ENCODE measurements at regions not wholly inside any gene's neighbourhood (a gene's known extent, or its start where the extent isn't known, plus 50 kb on each side); places are given as distances from the start of the nearest gene placed in this dataset.
"Not testable (repeated sequence)": the region's sequence is repeated elsewhere in the genome, so short reads cannot be mapped to it uniquely, and the experiment has no call there.

DNA sequence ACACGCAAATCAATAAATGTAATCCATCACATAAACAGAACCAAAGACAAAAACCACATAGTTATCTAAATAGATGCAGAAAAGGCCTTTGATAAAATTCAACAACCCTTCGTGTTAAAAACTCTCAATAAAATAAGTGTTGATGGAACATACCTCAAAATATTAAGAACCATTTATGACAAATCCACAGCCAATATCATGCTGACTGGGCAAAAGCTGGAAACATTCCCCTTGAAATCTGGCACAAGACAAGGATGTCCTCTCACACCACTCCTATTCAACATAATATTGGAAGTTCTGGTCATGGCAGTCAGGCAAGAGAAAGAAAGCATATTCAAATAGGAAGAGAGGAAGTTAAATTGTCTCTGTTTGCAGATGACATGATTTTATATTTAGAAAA lies 1946.3 kb upstream of the CDH9 start:
- DNase-seq, result no peak

GRCh38 chr5:28975508-28975907 lies 1937.1 kb upstream of the CDH9 start:
- no peak for DNase-seq

DNA sequence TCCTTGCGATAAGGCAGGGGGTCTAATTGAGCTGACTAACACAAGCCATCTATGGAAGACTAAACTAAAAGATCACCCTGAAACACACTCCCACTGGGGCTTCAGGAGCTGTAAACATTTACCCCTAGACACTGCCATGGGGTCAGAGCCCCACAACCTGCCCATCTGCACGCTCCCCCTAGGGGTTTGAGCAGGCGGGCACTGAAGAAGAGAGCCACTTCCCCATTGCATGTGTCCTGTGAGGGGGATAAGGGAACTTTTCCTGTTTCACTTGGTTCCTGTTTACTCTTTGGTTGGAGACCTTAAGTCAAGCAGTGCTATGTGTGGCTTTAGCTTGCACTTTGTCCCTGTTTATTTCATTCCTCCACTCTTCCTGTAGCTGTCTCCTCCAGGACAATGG lies 1929.5 kb upstream of the CDH9 start:
- no peak for DNase-seq

DNA sequence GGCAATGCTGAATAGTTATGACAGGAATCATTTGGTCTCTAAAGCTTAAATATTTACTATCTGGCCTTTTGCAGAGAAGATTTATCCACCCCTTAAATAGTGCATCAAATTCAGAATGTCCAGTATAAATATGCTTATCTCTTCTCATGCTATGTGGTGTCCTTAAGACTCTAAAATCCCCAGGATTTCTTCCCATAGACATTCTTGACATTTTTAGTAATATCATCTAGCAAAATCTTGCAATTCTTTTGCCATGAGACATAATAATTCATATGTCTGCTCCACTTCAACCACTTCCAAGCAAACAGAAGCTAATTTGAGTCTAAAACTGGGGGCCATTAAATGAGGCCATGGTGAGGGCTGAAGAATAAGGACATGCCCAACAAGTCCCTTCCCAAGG lies 1923.4 kb upstream of the CDH9 start:
- no peak for DNase-seq

GRCh38 chr5:28958581-28958980 lies 1920.2 kb upstream of the CDH9 start:
- DNase-seq, result no peak

DNA sequence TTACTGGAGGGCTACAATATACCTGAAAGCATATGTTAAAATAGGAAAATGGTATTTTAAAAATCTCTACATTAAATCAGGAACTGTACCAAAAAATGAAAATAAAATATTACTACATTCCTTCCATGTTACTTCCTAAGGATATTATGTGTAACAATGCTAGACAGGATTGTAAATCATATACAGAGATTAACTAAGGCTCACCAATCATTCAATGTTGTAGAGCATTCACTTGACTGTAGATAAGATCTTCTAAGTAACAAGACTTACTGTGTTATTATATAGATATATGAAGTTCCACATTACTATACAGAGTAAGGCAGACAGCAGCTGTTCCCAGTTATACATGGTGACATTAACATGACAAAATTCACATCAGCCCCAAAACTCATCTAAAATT lies 1919.1 kb upstream of the CDH9 start:
- DNase-seq, result no peak

DNA sequence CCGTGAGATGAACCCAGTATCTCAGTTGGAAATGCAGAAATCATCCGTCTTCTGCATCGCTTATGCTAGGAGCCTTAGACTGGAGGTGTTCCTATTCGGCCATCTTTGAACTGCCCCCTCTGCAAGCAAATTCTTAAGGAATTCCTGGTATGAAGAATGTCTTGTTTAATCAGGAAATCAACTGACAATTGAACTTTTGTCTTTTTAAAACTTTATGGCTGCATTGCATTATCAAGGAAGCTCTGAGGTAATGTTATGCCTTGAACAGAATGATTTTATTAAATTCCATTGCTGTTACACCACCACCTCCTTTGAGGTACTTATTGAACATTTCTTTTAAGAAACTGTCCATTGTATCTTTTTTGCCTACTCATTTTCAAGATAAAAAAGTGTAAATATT lies 1915.7 kb upstream of the CDH9 start:
- DNase-seq, result no peak

GRCh38 chr5:28947865-28948264 lies 1909.5 kb upstream of the CDH9 start:
- DNase-seq, result no peak

DNA sequence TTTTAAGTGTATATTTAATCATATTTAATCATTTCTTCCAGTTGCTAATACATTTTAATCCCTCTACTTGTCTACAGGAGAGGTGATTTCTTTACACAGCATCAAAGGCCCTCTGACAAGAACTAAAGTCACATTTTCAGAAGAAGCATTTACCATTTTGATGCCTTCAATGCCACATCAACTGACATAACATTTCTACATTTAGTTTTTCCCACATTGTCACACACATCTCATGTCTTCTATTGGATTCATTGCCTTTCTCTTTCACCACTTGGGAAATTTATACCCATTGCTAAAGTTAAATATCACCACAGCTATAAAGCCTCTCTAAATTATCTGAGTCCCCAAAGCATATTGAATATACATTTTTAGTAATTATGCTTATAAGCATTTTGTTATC lies 1907.5 kb upstream of the CDH9 start:
- DNase-seq, result no peak

DNA sequence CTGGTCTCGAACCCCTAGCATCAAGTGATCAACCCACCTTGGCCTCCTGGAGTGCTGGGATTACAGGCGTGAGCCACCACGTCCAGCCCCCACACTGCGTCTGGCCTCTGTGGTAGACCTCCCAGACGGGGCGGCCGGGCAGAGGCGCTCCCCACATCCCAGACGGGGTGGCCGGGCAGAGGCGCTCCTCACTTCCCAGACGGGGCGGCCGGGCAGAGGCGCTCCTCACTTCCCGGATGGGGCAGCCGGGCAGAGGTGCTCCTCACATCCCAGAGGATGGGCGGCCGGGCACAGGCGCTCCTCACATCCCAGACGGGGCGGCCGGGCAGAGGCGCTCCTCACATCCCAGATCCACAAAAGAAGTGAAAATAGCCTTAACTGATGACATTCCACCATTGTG lies 1891.0 kb upstream of the CDH9 start:
- DNase-seq, result not testable (repeated sequence)

DNA sequence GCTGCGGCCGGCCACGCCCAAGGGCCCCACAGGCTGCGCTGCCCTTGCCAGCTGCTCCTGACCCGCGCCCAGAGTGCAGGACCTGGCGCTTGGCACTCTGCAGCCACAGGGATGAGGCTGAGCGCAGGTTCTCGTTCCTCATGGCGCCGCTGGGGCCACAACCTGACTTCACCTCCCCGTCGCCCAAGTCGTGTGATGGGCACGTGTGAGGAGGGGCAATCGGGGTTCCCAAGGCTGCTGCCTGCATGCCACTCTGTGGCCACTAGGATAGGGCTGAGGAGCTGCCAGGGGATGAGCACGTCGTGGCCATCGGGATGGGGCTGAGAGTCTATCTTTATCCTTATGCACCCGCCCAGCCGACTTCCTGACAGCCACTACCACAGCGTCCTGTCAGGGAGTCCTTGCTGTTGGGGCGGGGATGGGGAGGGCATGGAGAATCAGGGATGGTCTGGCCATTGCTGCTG lies 1890.0 kb upstream of the CDH9 start:
- not testable (repeated sequence) for DNase-seq

- DNase-seq, result no peak
Observed at GRCh38 chr5:28927559-28928326, 1889.4 kb upstream of the CDH9 start.

GRCh38 chr5:28926422-28926821 lies 1888.0 kb upstream of the CDH9 start:
- no peak for DNase-seq

GRCh38 chr5:28917631-28918030 lies 1879.2 kb upstream of the CDH9 start:
- no peak for DNase-seq

GRCh38 chr5:28914297-28914696 lies 1875.9 kb upstream of the CDH9 start:
- DNase-seq, result no peak

GRCh38 chr5:28903643-28904042 lies 1865.3 kb upstream of the CDH9 start:
- no peak for DNase-seq

DNA sequence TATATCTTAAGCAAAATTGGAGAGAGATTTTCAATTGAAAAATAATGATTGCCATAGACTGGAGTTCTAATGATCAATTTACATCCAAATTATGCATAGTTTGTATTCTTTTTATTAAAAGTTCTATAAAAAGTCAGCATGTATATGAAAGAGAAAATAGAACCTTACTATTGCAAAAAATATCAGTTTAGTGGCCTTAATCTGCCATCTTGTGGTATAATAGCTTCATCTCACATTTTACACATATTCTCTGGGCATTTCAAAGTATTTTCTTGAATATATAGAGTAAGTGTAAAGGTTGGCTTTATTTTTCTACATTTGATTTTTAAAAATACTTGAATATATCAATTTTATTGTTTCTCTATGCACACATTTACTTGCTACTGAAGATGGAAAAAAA lies 1858.6 kb upstream of the CDH9 start:
- no peak for DNase-seq

GRCh38 chr5:28880936-28881335 lies 1842.5 kb upstream of the CDH9 start:
- no peak for DNase-seq

DNA sequence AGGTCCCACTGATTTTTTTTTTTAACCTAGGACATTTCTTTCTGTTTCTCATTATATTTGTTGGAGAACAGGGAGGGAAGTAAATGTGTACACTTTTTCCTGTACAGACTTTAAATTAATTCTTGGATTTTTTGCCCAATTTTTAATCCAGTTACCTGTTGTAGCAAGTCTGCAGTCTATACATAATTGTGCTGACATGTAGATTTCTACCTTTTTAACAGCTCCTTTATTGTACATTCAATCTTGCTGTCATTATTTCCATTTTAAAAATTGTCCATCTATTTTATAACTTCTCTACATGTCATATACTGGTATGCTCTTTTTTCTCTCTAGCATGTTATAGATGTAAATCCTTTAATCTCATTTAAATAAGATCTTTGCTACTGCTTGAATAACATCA lies 1838.7 kb upstream of the CDH9 start:
- DNase-seq, result no peak

DNA sequence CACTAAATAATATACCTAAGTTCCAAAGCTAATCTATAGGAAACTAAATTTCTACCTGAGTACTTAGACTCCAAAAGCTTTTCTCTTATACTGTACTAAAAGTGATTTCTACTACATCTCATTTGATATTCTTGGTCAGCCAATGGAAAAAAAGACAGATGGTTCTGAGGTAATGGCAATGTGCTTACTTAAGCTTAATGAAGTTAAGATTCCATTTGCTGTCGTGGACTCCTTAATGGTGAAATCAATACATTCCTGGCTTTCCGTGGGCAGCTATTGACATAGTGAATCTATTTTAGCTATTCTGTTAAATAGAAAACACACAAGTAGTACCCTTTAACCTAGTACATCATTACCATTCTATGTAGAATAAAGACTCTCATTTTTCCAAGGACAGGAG lies 1825.6 kb upstream of the CDH9 start:
- no peak for DNase-seq

DNA sequence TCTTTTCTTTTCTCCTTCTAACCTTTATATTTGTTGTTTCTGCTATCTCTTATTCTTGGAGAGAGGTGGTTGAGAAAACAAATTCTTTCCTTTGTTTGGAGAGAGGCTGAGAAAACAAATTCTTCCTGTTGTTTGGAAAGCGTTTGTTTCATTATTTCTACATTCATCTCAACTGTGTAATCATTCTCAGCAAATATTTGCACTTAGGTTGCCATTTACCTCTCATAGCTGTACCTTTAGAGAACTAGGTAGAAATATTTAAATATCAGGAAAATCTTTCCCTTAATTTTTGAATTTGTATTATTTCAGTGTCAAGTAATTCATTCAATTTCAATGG lies 1824.4 kb upstream of the CDH9 start:
- no peak for DNase-seq

GRCh38 chr5:28862137-28862859 lies 1823.9 kb upstream of the CDH9 start:
- DNase-seq, result no peak

GRCh38 chr5:28855626-28856025 lies 1817.2 kb upstream of the CDH9 start:
- no peak for DNase-seq

- DNase-seq, result no peak
Observed at GRCh38 chr5:28850320-28850921, 1812.0 kb upstream of the CDH9 start.
